Kidney (tissue), 13 donors: ENCODE measurements at regions not wholly inside any gene's neighbourhood (a gene's known extent, or its start where the extent isn't known, plus 50 kb on each side); places are given as distances from the start of the nearest gene placed in this dataset.

ENCODE experiments used
- DNase-seq, 5 donors: peaks; one replicate each; pipeline ENCODE4 v3.0.0-alpha.2; 2013 to 2020
- FAIRE-seq: peaks from 2 replicates; lab custom pipeline; 2012; peaks lifted over from hg19 to GRCh38; lab: Jason Lieb, UNC
- H3K27ac ChIP-seq, 2 donors: one replicate each; pipeline ENCODE4 v1.7.0; 2013; ENCODE audit warnings: low read depth in 2 of 2, low read length in 2 of 2, inconsistent platforms in 1 of 2
- H3K27me3 ChIP-seq: one replicate; pipeline ENCODE4 v1.7.1; 2013; ENCODE audit warnings: low read length, inconsistent platforms; ENCODE audit not compliant: control insufficient read depth, insufficient read depth
- H3K36me3 ChIP-seq, 3 donors: one replicate each; pipeline versions ENCODE4 v1.7.0 to v1.7.1; 2013; ENCODE audit warnings: low read length in 3 of 3, control low read depth in 1 of 3, inconsistent platforms in 1 of 3; ENCODE audit not compliant: insufficient read depth in 3 of 3, control insufficient read depth in 2 of 3
- H3K4me1 ChIP-seq, 3 donors: one replicate each; pipeline versions ENCODE4 v1.7.0 to v1.7.1; 2013; ENCODE audit warnings: low read length in 3 of 3, inconsistent platforms in 1 of 3, low read depth in 1 of 3; ENCODE audit not compliant: control insufficient read depth in 2 of 3, insufficient read depth in 2 of 3
- H3K4me3 ChIP-seq, 3 donors: one replicate each; pipeline versions ENCODE4 v1.7.0 to v1.8.1; 2013; ENCODE audit warnings: low read length in 3 of 3, control low read depth in 1 of 3, inconsistent platforms in 1 of 3
- H3K9ac ChIP-seq, 3 donors: one replicate each; pipeline versions ENCODE4 v1.7.0 to v1.7.1; 2013; ENCODE audit warnings: low read length in 3 of 3, control low read depth in 1 of 3, inconsistent platforms in 1 of 3
- H3K9me3 ChIP-seq, 3 donors: one replicate each; pipeline versions ENCODE4 v1.7.0 to v1.7.1; 2013; ENCODE audit warnings: low read length in 3 of 3, control low read depth in 1 of 3, inconsistent platforms in 1 of 3; ENCODE audit not compliant: control insufficient read depth in 2 of 3, insufficient read depth in 1 of 3
- intact Hi-C: fragments of 100-400 bp; cut with DNase I; formaldehyde crosslinking; loops from one replicate; pipeline ENCODE4 v1.11.1; 2022
- TF ChIP-seq, protein P1 (sequence below): IDR thresholded peaks from 3 replicates; pipeline ENCODE4 v1.5.1; 2012; ENCODE audit warnings: mild to moderate bottlenecking, moderate library complexity, borderline replicate concordance; ENCODE audit not compliant: insufficient read depth; ENCODE audit errors: extremely low read depth
- donor health status: control.
- donor health status: control.
- donor health status: control.
- donor health status: control.
- donor health status: control.
- donor health status: DM: yes; HTN: yes; CAD: no.
- donor health status: Normal renal cell carcinoma (clear cell type).

DNA sequence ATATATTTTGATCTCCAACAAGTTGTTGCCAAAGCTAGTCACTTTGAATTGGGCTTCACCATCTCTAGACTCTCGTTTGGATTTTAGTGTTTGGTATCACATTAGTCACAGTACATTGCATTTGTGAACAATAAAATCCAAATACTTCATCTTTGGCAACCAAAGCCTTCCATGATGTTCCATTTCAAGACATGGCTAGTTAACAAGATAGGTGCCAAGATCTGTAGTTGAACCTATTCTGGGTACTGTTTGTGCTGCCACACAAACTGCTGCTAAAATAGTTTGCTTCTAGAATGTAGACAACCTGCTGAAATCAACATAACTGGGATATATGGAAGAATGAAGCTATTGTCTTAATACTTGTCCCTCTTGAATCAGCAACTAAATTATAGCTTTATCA is 207.5 kb downstream of the LRRC70 start:
- DNase-seq = no peak
- H3K27ac ChIP-seq = no peak overlapping the region
- intact Hi-C loops = no loop called here
- H3K36me3 ChIP-seq = no peaks in the 10 kb centered on the region
- no peak for FAIRE-seq
- H3K4me1 ChIP-seq = no peaks in the 10 kb centered on the region
- no peaks in the 10 kb centered on the region for H3K9me3 ChIP-seq
- no peak overlapping the region for H3K4me3 ChIP-seq
- H3K27me3 ChIP-seq = no peaks in the 10 kb centered on the region
- no peak overlapping the region for H3K9ac ChIP-seq
- TF ChIP-seq, protein P1, sequence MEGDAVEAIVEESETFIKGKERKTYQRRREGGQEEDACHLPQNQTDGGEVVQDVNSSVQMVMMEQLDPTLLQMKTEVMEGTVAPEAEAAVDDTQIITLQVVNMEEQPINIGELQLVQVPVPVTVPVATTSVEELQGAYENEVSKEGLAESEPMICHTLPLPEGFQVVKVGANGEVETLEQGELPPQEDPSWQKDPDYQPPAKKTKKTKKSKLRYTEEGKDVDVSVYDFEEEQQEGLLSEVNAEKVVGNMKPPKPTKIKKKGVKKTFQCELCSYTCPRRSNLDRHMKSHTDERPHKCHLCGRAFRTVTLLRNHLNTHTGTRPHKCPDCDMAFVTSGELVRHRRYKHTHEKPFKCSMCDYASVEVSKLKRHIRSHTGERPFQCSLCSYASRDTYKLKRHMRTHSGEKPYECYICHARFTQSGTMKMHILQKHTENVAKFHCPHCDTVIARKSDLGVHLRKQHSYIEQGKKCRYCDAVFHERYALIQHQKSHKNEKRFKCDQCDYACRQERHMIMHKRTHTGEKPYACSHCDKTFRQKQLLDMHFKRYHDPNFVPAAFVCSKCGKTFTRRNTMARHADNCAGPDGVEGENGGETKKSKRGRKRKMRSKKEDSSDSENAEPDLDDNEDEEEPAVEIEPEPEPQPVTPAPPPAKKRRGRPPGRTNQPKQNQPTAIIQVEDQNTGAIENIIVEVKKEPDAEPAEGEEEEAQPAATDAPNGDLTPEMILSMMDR = no peak

DNA sequence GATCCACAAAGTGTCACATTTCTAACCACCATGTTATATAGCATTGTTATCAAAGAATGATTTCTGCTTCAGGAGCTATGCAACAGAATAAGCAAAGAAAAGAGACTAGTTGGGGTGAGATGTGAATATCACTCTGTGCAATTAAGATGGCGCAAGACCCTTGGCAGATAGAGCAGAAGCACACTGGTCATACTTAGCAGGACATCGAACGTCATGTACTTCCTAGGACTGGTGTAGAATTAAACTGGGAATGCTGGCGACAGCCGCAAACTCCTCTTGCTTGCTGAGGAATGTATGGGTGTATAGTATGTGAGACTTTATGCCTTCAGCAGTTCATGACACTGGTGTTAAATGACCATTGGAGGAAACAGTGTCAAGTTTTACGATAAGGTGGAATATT is 207.0 kb downstream of the LRRC70 start:
- H3K9ac ChIP-seq = no peak overlapping the region
- FAIRE-seq (no peak), DNase-seq (no peak)
- H3K27me3 ChIP-seq = no peaks in the 10 kb centered on the region
- intact Hi-C loops = no loop called here
- no peaks in the 10 kb centered on the region for H3K4me1 ChIP-seq
- H3K36me3 ChIP-seq = no peaks in the 10 kb centered on the region
- H3K4me3 ChIP-seq = no peak overlapping the region
- no peaks in the 10 kb centered on the region for H3K9me3 ChIP-seq
- H3K27ac ChIP-seq = no peak overlapping the region
- TF ChIP-seq, protein P1 = no peak

DNA sequence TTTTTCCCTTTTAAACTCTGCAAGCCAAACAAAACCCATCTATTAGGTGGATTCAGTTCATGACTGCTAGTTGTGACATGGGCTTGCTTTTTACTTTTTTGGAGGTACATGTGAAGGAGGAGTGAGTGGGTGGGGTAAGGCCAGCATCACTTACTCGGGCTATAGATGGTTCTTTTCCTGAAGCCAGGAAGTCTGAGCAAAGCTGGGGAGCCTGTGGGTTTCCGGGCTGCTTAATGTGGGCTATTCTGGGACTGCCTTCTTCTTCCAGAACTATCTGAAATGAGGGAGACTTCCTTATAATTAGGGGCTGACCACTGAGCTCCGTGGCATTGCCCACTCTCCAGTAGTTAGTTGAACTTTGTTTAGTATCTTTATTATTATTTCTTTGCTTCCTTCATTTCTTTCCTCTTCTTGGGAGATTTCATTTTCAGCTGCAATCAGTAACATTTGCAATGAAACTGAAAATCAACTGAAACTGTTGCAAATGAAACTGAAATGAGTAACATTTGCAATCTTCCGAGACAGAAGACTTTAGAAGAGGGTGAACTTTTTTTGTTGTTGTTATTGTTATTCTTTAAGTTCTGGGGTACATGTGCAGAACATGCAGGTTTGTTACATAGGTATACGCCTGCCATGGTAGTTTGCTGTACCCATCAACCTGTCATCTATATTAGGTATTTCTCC is 204.9 kb downstream of the LRRC70 start:
- TF ChIP-seq, protein P1 = no peak
- Histone ChIP-seq H3K27ac (no peak overlapping the region), H3K27me3 (no peaks in the 10 kb centered on the region), H3K4me1 (no peaks in the 10 kb centered on the region), H3K9ac (no peak overlapping the region), H3K36me3 (no peaks in the 10 kb centered on the region), H3K4me3 (no peak overlapping the region), H3K9me3 (no peaks in the 10 kb centered on the region)
- DNase-seq (no peak), FAIRE-seq (no peak)
- intact Hi-C loops = no loop called here

DNA sequence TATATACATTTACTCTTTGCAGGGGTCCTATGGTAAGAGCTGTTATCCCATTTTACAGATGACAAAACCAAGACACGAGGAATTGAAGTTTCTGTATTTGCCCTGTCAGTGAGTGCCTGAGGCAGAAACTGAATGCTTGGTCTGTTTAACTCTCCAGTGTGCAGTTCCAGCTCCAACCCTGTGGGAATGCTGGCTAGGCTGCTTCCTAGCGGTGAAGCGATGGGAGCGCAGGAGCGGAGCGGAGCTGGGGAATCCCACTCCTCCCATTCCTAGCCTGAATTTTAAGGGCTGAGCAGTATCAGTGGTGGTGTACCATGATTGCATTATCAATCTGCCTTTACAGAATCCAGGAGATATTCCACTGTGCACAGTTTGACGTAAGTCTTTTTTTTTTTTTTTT is 202.3 kb downstream of the LRRC70 start:
- no peak overlapping the region for H3K4me3 ChIP-seq
- no peaks in the 10 kb centered on the region for H3K27me3 ChIP-seq
- no peak overlapping the region for H3K27ac ChIP-seq
- H3K9ac ChIP-seq = no peak overlapping the region
- intact Hi-C loops = no loop called here
- no peaks in the 10 kb centered on the region for H3K9me3 ChIP-seq
- DNase-seq (no peak), FAIRE-seq (no peak)
- no peaks in the 10 kb centered on the region for H3K36me3 ChIP-seq
- TF ChIP-seq, protein P1 = no peak
- no peaks in the 10 kb centered on the region for H3K4me1 ChIP-seq
